Retinal pigment epithelial cell (primary cell): ENCODE measurements at regions not wholly inside any gene's neighbourhood (a gene's known extent, or its start where the extent isn't known, plus 50 kb on each side); places are given as distances from the start of the nearest gene placed in this dataset.

Source experiments
- DNase-seq: peaks from one replicate; pipeline ENCODE4 v3.0.0-alpha.2; 2010; ENCODE audit warnings: low read depth
- H3K4me3 ChIP-seq: 2 replicates; pipeline ENCODE4 v1.5.1; 2011; ENCODE audit warnings: mild to moderate bottlenecking, low read length, control low read depth, moderate library complexity
- TF ChIP-seq, protein P1 (sequence below): conservative IDR thresholded peaks from 2 replicates; pipeline ENCODE4 v1.5.1; 2011; ENCODE audit warnings: low read depth, low read length, control low read depth, inconsistent platforms

DNA sequence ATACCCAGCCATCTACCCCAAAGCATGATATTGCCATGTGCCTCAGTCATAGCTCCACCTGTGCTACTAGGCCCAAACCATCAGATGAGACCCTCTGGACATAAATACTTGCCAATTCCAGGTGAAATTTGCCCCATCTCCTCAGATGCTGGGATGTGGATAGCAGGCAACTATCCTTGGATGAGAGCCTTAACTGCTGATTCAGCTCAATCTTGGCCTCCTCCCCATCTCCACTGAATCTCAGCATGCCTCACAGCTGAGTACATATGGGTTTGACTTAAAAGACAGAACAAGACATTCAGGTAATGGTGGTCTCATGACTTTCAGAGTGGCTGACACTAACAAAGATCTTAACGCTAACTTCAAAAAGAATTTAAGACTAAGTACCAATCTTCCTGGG, 50.8 kb upstream of the KLHL13 start:
- TF ChIP-seq, protein P1, sequence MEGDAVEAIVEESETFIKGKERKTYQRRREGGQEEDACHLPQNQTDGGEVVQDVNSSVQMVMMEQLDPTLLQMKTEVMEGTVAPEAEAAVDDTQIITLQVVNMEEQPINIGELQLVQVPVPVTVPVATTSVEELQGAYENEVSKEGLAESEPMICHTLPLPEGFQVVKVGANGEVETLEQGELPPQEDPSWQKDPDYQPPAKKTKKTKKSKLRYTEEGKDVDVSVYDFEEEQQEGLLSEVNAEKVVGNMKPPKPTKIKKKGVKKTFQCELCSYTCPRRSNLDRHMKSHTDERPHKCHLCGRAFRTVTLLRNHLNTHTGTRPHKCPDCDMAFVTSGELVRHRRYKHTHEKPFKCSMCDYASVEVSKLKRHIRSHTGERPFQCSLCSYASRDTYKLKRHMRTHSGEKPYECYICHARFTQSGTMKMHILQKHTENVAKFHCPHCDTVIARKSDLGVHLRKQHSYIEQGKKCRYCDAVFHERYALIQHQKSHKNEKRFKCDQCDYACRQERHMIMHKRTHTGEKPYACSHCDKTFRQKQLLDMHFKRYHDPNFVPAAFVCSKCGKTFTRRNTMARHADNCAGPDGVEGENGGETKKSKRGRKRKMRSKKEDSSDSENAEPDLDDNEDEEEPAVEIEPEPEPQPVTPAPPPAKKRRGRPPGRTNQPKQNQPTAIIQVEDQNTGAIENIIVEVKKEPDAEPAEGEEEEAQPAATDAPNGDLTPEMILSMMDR: no peak
- no peak for DNase-seq
- no peak overlapping the region for H3K4me3 ChIP-seq

DNA sequence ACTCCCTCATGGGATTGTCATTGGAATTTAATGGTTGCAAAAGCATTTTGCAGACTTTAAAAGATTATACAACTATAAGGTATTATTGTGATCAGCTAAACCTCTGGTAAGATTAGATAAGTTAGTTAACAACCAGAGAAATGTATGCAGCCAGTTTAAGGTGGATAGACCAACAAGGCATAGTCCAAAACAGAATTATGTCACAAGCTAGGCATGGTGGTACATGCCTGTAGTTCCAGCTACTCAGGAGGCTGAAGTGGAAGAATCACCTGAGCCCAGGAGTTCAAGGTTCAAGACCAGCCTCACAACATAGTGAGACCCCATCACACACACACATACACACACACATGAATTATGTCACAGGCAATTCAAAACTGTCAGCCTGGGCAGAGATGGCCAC, 54.7 kb upstream of the KLHL13 start:
- no peak overlapping the region for H3K4me3 ChIP-seq
- TF ChIP-seq, protein P1: no peak
- no peak for DNase-seq

DNA sequence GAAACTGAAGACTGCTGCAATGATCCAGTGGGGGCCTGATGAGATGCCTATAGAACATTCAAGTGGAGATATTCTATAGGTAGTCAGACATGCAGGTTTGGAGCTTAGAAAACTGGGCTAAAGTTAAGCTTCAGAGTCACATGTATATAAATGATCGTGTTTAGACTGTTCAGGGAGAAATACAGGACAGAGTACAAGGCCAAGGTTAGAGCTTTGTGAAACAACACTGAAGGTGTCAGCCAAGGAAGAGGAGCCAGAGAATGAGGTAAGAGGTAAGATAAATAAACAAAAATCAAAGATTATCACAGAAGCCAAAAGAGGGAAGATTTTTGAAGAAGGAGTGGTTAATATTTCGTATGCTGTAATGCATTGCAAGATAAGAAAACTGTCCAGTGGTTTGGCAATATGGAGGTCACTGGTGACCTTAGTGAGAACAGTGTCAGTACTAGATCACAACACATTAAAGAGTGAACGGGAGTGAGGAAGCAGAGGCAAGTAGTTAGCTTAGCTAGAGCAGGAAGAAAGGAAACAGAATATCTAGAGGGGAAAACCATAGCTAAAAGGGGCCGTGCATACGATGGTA, 58.0 kb upstream of the KLHL13 start:
- H3K4me3 ChIP-seq: no peak overlapping the region
- no peak for DNase-seq
- TF ChIP-seq, protein P1: no peak

DNA sequence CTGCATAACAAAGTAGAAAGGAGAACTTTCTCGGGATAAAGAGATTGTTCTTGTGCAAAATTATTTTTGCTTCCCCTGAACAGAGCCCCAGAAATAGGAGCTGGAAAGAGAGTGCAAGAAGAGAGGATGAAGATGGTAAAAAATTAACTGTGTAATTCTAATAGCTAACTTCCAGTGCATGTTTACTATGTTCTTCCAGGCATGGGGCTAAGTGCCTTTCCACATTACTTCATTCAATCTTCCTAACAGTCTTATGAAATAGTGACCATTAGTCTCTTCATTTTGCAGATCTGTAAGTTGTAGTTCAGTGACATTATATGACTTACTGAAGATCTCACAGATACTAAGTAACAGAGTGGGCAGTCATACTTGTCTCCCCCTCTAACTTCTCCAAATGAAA, 61.1 kb upstream of the KLHL13 start:
- TF ChIP-seq, protein P1: no peak
- DNase-seq: no peak

DNA sequence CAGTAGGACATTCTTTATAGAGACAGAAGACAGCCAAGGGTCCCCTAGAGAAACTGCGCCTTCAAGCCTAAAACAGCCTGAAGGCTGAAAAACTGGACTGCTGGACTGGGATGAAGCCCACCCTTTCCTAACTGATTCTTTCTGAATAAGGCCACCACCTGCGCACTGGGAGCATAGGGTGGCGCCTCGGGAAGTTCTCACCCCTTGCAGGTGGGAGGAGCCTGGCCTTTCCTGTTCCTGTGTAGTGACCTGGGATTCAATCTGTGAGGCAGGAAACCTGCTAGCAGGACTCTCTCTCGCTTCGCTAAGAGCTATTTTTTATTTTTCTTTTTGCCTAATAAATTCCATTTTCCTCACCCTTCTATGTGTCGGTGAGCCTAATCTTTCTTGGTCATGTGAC, 61.8 kb upstream of the KLHL13 start:
- no peak for DNase-seq
- no peak overlapping the region for H3K4me3 ChIP-seq
- TF ChIP-seq, protein P1: no peak

More for the DNA sequence above, 61.1 kb upstream of the KLHL13 start:
- H3K4me3 ChIP-seq: no peak overlapping the region

DNA sequence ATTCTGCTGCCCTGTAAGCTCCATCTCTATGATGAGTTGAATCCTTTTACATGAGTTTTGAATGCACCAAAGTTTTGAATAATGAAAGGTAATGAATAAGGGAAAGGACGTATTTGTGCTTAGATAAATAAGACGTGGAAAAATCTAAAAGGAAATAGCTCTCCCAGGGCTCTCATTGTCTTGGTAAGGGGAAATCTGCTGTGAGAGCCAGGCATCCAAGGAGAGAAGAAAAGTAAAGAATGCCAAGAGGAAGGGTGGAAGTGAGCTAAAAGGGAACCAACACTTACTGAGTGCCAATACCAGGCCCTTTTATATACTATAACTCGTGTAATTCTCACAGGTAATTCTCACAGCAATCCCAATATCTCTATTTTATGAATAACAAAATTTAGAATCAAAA, 62.6 kb upstream of the KLHL13 start:
- no peak overlapping the region for H3K4me3 ChIP-seq
- TF ChIP-seq, protein P1: no peak
- DNase-seq: no peak

DNA sequence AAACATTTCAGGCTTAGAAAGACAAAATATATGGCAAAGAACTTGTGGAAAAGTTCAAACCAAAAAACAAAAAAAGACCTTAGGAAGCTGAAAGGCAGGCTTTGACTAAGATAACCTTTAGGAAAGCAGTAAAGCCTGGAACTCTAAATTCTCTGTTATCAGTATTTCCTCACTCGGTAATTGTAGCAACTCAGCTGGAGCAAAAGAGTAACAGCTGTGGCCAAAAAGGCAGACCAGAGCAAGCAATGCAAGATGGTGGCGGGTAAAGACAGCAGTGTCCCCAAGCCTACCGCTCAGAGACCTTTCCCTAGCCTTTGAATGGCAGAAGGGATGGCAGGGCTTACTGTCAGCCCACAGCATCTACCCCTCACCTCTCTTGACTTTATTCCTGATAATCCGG, 63.1 kb upstream of the KLHL13 start:
- TF ChIP-seq, protein P1: no peak
- no peak overlapping the region for H3K4me3 ChIP-seq
- no peak for DNase-seq
